ENCODE measurements at regions not wholly inside any gene's neighbourhood (a gene's known extent, or its start where the extent isn't known, plus 50 kb on each side); places are given as distances from the start of the nearest gene placed in this dataset.

DNA sequence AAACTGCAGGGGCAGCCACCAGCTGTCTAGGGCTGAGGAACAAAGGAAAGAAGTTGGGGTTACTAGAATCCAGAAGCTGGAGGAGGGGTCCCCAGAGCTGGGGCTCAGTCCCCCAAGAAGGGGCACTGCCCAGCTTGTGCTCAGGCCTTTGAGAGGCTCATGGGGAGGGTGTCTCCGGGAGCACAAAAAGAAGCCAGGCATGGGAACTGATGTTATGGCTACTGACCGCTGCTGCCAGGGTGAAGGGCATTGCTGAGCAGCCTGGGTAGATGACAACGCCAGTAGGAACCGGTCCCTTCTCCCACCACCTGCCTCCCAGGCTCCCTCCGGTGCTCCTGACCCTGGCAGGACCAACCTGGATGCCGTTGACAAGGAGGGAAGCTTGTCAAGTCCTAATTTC, 762.5 kb upstream of the TPTE start:
- intact Hi-C loops (cut with micrococcal nuclease) (no loop called here), in situ Hi-C loops (cut with MboI) (no loop called here)
- Histone ChIP-seq H3K9ac (ENCODE audit: insufficient read depth in 1 of 2, low read depth in 2 of 2, low read length in 2 of 2) (no peak overlapping the region), H3K9me1 (ENCODE audit: control insufficient read depth, insufficient read depth, low read length) (no peaks in the 10 kb centered on the region), H3K9me3 (replicated peaks; ENCODE audit: control insufficient read depth, insufficient read depth, low read depth, low read length) (no peaks in the 10 kb centered on the region), H2AFZ (ENCODE audit: low read depth, low read length) (no peak overlapping the region), H3K27ac (ENCODE audit: extremely low read depth, low read depth, low read length) (no peak overlapping the region), H3K36me3 (ENCODE audit: control insufficient read depth, insufficient read depth, low read length) (no peaks in the 10 kb centered on the region), H3K27me3 (ENCODE audit: control insufficient read depth in 2 of 2, insufficient read depth in 2 of 2, low read length in 2 of 2) (peaks cover 2 to 7% of the 10 kb centered on the region in 2 experiments; a peak in 2 of 5 replicates), H3K4me2 (ENCODE audit: insufficient read depth, low read length) (no peak overlapping the region), H3K4me3 (no peak overlapping the region), H3K4me1 (replicated peaks in 1 of 2; ENCODE audit: control insufficient read depth in 2 of 2, insufficient read depth in 2 of 2, low read length in 2 of 2) (no peaks in the 10 kb centered on the region), H3K79me2 (ENCODE audit: control insufficient read depth, insufficient read depth, low read length) (no peaks in the 10 kb centered on the region), H4K20me1 (replicated peaks; ENCODE audit: control insufficient read depth, insufficient read depth, low read length) (no peaks in the 10 kb centered on the region)
- no TSS peak for BruUV-seq (replicated peaks)
- no peak for FAIRE-seq
- 0% methylated on average over 6 of the region's 6 CpGs for WGBS (ENCODE audit: insufficient coverage, low coverage, missing lambda C conversion rate)
- no peak for DNase-seq (ENCODE audit: extremely low read depth in 1 of 4, low spot score in 3 of 4)
- no peak for ATAC-seq
- no peak for TF ChIP-seq ETV1 (tag; conservative IDR thresholded peaks at IDR 0.05; ENCODE audit: low read depth)
- TF ChIP-seq BCL6 (CRISPR knock-in tag; IDR thresholded peaks at IDR 0.05): no peak
- no peak for TF ChIP-seq ZBTB8A (IDR thresholded peaks at IDR 0.05; ENCODE audit: partially characterized antibody)
- TF ChIP-seq, protein P1, sequence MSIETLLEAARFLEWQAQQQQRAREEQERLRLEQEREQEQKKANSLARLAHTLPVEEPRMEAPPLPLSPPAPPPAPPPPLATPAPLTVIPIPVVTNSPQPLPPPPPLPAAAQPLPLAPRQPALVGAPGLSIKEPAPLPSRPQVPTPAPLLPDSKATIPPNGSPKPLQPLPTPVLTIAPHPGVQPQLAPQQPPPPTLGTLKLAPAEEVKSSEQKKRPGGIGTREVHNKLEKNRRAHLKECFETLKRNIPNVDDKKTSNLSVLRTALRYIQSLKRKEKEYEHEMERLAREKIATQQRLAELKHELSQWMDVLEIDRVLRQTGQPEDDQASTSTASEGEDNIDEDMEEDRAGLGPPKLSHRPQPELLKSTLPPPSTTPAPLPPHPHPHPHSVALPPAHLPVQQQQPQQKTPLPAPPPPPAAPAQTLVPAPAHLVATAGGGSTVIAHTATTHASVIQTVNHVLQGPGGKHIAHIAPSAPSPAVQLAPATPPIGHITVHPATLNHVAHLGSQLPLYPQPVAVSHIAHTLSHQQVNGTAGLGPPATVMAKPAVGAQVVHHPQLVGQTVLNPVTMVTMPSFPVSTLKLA (conservative IDR thresholded peaks at IDR 0.05): no peak
- no peak for TF ChIP-seq SRSF1 (IDR thresholded peaks at IDR 0.05; ENCODE audit: low read depth, low read length)
- TF ChIP-seq, protein P2, sequence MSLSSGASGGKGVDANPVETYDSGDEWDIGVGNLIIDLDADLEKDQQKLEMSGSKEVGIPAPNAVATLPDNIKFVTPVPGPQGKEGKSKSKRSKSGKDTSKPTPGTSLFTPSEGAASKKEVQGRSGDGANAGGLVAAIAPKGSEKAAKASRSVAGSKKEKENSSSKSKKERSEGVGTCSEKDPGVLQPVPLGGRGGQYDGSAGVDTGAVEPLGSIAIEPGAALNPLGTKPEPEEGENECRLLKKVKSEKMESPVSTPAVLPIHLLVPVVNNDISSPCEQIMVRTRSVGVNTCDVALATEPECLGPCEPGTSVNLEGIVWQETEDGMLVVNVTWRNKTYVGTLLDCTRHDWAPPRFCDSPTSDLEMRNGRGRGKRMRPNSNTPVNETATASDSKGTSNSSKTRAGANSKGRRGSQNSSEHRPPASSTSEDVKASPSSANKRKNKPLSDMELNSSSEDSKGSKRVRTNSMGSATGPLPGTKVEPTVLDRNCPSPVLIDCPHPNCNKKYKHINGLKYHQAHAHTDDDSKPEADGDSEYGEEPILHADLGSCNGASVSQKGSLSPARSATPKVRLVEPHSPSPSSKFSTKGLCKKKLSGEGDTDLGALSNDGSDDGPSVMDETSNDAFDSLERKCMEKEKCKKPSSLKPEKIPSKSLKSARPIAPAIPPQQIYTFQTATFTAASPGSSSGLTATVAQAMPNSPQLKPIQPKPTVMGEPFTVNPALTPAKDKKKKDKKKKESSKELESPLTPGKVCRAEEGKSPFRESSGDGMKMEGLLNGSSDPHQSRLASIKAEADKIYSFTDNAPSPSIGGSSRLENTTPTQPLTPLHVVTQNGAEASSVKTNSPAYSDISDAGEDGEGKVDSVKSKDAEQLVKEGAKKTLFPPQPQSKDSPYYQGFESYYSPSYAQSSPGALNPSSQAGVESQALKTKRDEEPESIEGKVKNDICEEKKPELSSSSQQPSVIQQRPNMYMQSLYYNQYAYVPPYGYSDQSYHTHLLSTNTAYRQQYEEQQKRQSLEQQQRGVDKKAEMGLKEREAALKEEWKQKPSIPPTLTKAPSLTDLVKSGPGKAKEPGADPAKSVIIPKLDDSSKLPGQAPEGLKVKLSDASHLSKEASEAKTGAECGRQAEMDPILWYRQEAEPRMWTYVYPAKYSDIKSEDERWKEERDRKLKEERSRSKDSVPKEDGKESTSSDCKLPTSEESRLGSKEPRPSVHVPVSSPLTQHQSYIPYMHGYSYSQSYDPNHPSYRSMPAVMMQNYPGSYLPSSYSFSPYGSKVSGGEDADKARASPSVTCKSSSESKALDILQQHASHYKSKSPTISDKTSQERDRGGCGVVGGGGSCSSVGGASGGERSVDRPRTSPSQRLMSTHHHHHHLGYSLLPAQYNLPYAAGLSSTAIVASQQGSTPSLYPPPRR (CRISPR knock-in tag; IDR thresholded peaks at IDR 0.05; ENCODE audit: borderline replicate concordance): no peak
- no peak for TF ChIP-seq ZNF695 (CRISPR knock-in tag; IDR thresholded peaks at IDR 0.05)
- TF ChIP-seq ZNF589 (CRISPR knock-in tag; IDR thresholded peaks at IDR 0.05; ENCODE audit: low read depth): no peak
- TF ChIP-seq, protein P3, sequence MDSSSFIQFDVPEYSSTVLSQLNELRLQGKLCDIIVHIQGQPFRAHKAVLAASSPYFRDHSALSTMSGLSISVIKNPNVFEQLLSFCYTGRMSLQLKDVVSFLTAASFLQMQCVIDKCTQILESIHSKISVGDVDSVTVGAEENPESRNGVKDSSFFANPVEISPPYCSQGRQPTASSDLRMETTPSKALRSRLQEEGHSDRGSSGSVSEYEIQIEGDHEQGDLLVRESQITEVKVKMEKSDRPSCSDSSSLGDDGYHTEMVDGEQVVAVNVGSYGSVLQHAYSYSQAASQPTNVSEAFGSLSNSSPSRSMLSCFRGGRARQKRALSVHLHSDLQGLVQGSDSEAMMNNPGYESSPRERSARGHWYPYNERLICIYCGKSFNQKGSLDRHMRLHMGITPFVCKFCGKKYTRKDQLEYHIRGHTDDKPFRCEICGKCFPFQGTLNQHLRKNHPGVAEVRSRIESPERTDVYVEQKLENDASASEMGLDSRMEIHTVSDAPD (CRISPR knock-in tag; IDR thresholded peaks at IDR 0.05): no peak
- TF ChIP-seq NCOR1 (IDR thresholded peaks at IDR 0.05): no peak
- no peak for TF ChIP-seq RUNX1 (IDR thresholded peaks at IDR 0.05; ENCODE audit: low read depth)
- TF ChIP-seq BHLHE40 (IDR thresholded peaks at IDR 0.05; ENCODE audit: low read length): no peak
- no peak for TF ChIP-seq ZNF134 (CRISPR knock-in tag; conservative IDR thresholded peaks at IDR 0.05)
- TF ChIP-seq ARHGAP35 (IDR thresholded peaks at IDR 0.05; ENCODE audit: partially characterized antibody): no peak
- POLR2A ChIA-PET: no interaction called here
- CTCF ChIA-PET (ENCODE audit: low intra/inter-chr PET ratio): no interaction called here
